Spleen (tissue), 7 donors: ENCODE measurements at regions not wholly inside any gene's neighbourhood (a gene's known extent, or its start where the extent isn't known, plus 50 kb on each side); places are given as distances from the start of the nearest gene placed in this dataset.

Experiments
- CTCF ChIP-seq, 11 experiments: fragments of 200-600 bp in 7 of 11; fragments of 450-650 bp in 4 of 11; sonication (generic) in 4 of 11; IDR thresholded peaks in 8 of 11; conservative IDR thresholded peaks in 3 of 11; 1 replicate in 7 of 11; 2 replicates in 4 of 11; pipeline versions ENCODE4 v1.4.0 to v1.8.0; 2016 to 2021; ENCODE audit warnings: antibody characterized with exemption in 11 of 11, inconsistent platforms in 4 of 11, mild to moderate bottlenecking in 1 of 11
- POLR2A ChIP-seq, 3 donors: fragments of 450-650 bp; IDR thresholded peaks; one replicate each; pipeline ENCODE4 v1.5.1; 2017; ENCODE audit warnings: antibody characterized with exemption in 3 of 3, mild to moderate bottlenecking in 1 of 3
- POLR2AphosphoS5 ChIP-seq, 3 donors: sonication (generic); formaldehyde crosslinking; IDR thresholded peaks; one replicate each; pipeline ENCODE4 v1.5.1; 2017; ENCODE audit warnings: antibody characterized with exemption in 3 of 3
- donor health status: DM: no; HTN: no; CAD: no; lungs with moderate emphysema.
- donor health status: DM: no; HTN: no; CAD: no.
- donor health status: DM: no; HTN: no; CAD: no.

DNA sequence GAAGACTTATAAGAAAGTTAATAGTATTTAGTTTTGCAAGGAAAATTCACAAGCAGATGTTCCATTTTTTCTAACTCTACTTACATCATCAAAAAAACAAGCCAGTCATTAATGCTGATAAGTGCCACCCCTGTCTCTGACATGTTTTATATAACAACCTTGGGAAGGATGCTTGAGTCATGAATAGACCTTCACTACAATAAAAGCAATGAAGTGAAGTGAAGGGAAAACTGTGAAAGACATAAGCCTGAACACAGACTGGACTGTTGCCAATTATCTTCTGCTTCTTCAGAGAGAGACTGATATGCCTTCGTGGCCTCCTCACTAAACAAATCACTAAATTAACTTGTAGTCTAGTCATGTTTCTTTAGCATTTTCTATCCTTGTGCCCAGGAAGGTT, 353.2 kb downstream of the PDHA2 start:
- TF ChIP-seq POLR2A (IDR thresholded peaks at IDR 0.05), result no peak
- no peak for TF ChIP-seq CTCF (IDR thresholded peaks at IDR 0.05 in 8 of 11, conservative IDR thresholded peaks at IDR 0.05 in 3 of 11)
- no peak for TF ChIP-seq POLR2AphosphoS5 (IDR thresholded peaks at IDR 0.05)
